Brain microvascular endothelial cell (primary cell): ENCODE measurements at regions not wholly inside any gene's neighbourhood (a gene's known extent, or its start where the extent isn't known, plus 50 kb on each side); places are given as distances from the start of the nearest gene placed in this dataset.

ENCODE experiments used
- DNase-seq: peaks from one replicate; pipeline ENCODE4 v3.0.0-alpha.2; 2020
- H3K27ac ChIP-seq: fragments of 250-450 bp; sonication (Bioruptor Pico); 2 replicates; pipeline ENCODE4 v1.5.1; 2020; ENCODE audit warnings: mild to moderate bottlenecking, moderate library complexity
- H3K27me3 ChIP-seq: fragments of 250-450 bp; sonication (Bioruptor Pico); replicated peaks from 2 replicates; pipeline ENCODE4 v1.5.1; 2020; ENCODE audit warnings: mild to moderate bottlenecking
- H3K36me3 ChIP-seq: fragments of 250-450 bp; sonication (Bioruptor Pico); replicated peaks from 2 replicates; pipeline ENCODE4 v1.5.1; 2020; ENCODE audit warnings: mild to moderate bottlenecking
- H3K4me3 ChIP-seq: 2 replicates; pipeline ENCODE4 v1.5.1; 2011; ENCODE audit warnings: low read depth, mild to moderate bottlenecking, control low read depth, low read length, moderate library complexity
- in situ Hi-C: cut with HindIII; loops from 2 replicates; pipeline ENCODE4 v1.10.0; 2017; ENCODE audit warnings: low sequenced_read_pairs, low pct_ligation_motif_present
- TF ChIP-seq, protein P1 (sequence below): IDR thresholded peaks from 2 replicates; pipeline ENCODE4 v1.5.1; 2011; ENCODE audit warnings: low read depth, mild to moderate bottlenecking, moderate library complexity, low read length, control low read depth, inconsistent platforms; ENCODE audit errors: missing control alignments

DNA sequence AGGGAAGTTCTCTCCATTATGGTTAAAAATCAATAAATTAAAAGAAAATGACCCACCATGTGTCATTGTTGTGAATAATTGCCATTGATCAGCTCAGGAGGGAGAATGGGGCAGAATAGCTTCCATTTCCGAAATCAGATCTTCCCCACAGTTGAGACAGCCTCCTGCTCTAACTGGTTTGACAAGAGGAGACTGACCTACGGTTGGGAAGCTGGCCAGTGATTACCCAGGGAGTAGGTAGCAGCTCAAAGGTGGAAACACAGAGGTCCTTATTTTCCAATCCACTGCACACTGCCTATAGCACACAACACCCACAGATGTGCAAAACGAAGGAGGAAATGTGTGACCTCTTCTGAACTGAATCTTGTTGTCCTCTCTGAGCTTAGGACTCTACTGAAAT is 69.0 kb upstream of the DAPK1 start:
- DNase-seq, result no peak
- TF ChIP-seq, protein P1, sequence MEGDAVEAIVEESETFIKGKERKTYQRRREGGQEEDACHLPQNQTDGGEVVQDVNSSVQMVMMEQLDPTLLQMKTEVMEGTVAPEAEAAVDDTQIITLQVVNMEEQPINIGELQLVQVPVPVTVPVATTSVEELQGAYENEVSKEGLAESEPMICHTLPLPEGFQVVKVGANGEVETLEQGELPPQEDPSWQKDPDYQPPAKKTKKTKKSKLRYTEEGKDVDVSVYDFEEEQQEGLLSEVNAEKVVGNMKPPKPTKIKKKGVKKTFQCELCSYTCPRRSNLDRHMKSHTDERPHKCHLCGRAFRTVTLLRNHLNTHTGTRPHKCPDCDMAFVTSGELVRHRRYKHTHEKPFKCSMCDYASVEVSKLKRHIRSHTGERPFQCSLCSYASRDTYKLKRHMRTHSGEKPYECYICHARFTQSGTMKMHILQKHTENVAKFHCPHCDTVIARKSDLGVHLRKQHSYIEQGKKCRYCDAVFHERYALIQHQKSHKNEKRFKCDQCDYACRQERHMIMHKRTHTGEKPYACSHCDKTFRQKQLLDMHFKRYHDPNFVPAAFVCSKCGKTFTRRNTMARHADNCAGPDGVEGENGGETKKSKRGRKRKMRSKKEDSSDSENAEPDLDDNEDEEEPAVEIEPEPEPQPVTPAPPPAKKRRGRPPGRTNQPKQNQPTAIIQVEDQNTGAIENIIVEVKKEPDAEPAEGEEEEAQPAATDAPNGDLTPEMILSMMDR, result no peak
- Histone ChIP-seq H3K27me3 (no peaks in the 10 kb centered on the region), H3K36me3 (no peaks in the 10 kb centered on the region), H3K4me3 (no peak overlapping the region), H3K27ac (no peak overlapping the region)
- in situ Hi-C loops, result no loop called here

DNA sequence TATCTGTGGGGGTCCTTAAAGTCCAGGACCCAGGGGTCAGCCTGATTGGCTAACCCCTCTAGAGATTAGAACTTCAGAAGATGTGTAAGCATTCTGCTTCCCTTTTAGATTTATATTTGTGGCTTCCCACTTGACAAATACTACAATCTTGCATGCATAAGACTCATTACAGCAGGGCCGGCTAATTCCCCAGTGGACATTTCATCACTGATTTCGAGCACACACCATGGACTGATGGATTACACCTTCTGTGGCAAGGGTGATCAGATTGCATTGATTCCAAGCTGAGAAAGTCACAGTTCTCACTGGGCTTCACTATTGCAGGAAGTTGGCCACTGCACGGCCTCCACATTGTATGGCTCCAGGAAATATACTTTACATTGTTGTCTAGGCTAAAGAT is 65.8 kb upstream of the DAPK1 start:
- TF ChIP-seq, protein P1, result no peak
- in situ Hi-C loops, result no loop called here
- H3K27me3 ChIP-seq, result no peaks in the 10 kb centered on the region
- no peaks in the 10 kb centered on the region for H3K36me3 ChIP-seq
- H3K27ac ChIP-seq, result no peak overlapping the region
- H3K4me3 ChIP-seq, result no peak overlapping the region
- no peak for DNase-seq

DNA sequence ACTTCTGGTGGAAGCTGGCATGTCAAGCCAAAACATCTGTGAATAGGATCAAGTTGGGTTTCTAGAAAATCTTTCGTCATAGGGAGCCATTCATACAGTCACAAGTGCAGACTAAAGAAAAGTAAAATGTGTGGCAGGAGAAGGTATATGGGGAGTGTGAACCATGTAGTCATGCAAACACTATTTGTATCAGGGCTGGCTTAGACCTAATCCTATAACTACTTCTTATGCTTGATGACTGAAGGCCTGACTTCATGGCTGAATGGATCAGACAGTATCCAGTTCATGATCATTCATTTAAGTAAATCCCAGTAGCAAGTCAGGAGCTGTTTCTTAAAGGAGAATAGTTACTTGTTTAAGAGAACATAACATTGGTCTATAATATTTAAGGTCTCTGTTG is 63.8 kb upstream of the DAPK1 start:
- no peaks in the 10 kb centered on the region for H3K27me3 ChIP-seq
- TF ChIP-seq, protein P1, result no peak
- H3K36me3 ChIP-seq, result no peaks in the 10 kb centered on the region
- in situ Hi-C loops, result no loop called here
- no peak overlapping the region for H3K4me3 ChIP-seq
- DNase-seq, result no peak
- no peak overlapping the region for H3K27ac ChIP-seq

DNA sequence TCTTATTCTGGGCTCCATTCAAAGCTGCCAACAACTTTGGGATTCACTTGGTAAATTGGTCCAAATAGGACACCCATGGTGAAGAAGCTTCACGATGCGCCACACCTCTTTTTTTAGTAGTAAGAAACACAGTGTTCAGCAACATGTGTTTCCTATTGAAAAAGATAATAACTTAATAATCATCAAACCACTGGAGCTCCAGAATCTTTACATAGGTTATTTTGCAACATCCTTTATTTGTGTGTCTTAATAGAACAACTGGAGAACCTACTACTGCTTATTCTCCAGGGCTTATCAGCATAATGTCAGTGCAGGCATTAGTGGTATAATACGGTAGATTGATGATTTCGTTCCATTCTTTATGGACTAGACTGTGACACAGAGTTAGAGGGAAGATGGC is 63.3 kb upstream of the DAPK1 start:
- TF ChIP-seq, protein P1, result no peak
- H3K36me3 ChIP-seq, result no peaks in the 10 kb centered on the region
- no peak overlapping the region for H3K4me3 ChIP-seq
- DNase-seq, result no peak
- H3K27ac ChIP-seq, result no peak overlapping the region
- no peaks in the 10 kb centered on the region for H3K27me3 ChIP-seq
- in situ Hi-C loops, result no loop called here

DNA sequence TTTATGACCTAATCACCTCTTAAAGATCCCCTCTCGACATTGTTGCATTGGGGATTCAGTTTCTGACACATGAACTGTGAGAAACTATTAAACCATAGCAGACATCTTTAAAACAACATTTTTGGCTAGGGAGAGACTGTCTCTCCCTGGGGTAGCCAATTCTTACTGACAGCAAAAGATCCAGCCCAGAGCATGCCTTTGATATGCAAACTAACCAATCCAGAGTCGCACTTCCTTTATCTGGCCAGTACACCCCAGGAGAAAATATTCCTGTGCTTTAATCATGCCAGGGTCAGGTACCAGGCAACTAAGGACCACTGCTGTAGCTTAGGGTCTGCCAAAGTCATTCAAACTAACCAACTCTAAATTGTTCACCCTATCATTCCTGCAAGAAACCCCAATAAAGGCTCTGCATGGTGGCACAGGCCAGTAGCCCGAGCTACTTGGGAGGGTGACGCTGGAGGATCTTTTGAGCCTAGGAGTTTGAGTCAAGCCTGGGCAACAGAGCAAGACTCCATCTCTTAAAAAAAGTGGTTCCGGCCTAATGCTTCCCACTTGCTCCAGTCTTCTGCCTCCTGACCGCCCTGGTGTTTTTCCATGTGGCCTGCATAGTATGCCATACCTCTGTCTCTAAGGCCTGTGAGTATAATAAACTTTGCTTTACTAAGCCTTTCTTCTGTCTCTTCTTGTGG is 62.3 kb upstream of the DAPK1 start:
- Histone ChIP-seq H3K27me3 (no peaks in the 10 kb centered on the region), H3K4me3 (no peak overlapping the region), H3K27ac (no peak overlapping the region), H3K36me3 (no peaks in the 10 kb centered on the region)
- DNase-seq, result no peak
- TF ChIP-seq, protein P1, result no peak
- in situ Hi-C loops, result no loop called here

DNA sequence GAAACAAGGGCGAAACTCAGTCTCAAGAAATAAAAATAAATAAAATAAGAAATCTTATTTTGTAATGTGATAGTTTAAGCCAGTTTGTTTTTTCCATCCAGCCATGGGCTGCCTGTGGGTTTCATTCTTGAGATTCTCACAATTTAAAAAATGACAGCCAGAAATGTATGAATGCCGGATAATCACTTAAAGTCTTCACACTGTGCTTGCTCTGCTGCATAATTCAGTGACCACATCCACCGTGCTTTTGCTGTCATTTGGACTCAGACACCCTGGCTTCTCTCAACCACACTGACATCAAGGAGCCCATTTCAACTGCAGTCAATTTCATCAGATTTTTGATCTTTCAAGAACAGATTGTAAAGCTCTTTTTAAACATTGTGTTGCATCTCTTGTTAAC is 61.0 kb upstream of the DAPK1 start:
- no peak for DNase-seq
- in situ Hi-C loops, result no loop called here
- TF ChIP-seq, protein P1, result no peak

More for the DNA sequence above, 61.0 kb upstream of the DAPK1 start:
- H3K27me3 ChIP-seq, result no peaks in the 10 kb centered on the region
- H3K36me3 ChIP-seq, result no peaks in the 10 kb centered on the region
- no peak overlapping the region for H3K4me3 ChIP-seq
- H3K27ac ChIP-seq, result no peak overlapping the region
